BJ (cell line): ENCODE measurements at regions not wholly inside any gene's neighbourhood (a gene's known extent, or its start where the extent isn't known, plus 50 kb on each side); places are given as distances from the start of the nearest gene placed in this dataset.

Source experiments
- CTCF ChIA-PET: fragments of 350-600 bp; formaldehyde crosslinking; extraction: SDS; loops from one replicate; lab custom pipeline; 2021; ENCODE audit warnings: antibody characterized with exemption, inconsistent platforms; lab: Yijun Ruan, JAX
- POLR2A ChIA-PET: fragments of 300-600 bp; sonication (Branson Sonifier 250); formaldehyde crosslinking; extraction: SDS; loops from one replicate; lab custom pipeline; 2021; ENCODE audit warnings: antibody characterized with exemption; lab: Charles Lee
- DNase-seq: peaks from one replicate; pipeline ENCODE4 v3.0.0-alpha.2; 2011; ENCODE audit warnings: low read depth
- H3K27me3 ChIP-seq: 2 replicates; pipeline ENCODE4 v1.6.0; 2011; ENCODE audit warnings: low read length; ENCODE audit not compliant: control insufficient read depth, insufficient read depth
- H3K36me3 ChIP-seq: 2 replicates; pipeline ENCODE4 v1.5.1; 2011; ENCODE audit warnings: low read length; ENCODE audit not compliant: control insufficient read depth, insufficient read depth
- H3K4me3 ChIP-seq: 2 replicates; pipeline ENCODE4 v1.5.1; 2011; ENCODE audit warnings: low read depth, mild to moderate bottlenecking, control low read depth, low read length
- CTCF ChIP-seq: IDR thresholded peaks from 2 replicates; pipeline ENCODE4 v1.5.1; 2011; ENCODE audit warnings: low read depth, mild to moderate bottlenecking, control low read depth, inconsistent platforms, low read length, moderate library complexity; ENCODE audit not compliant: insufficient read depth

DNA sequence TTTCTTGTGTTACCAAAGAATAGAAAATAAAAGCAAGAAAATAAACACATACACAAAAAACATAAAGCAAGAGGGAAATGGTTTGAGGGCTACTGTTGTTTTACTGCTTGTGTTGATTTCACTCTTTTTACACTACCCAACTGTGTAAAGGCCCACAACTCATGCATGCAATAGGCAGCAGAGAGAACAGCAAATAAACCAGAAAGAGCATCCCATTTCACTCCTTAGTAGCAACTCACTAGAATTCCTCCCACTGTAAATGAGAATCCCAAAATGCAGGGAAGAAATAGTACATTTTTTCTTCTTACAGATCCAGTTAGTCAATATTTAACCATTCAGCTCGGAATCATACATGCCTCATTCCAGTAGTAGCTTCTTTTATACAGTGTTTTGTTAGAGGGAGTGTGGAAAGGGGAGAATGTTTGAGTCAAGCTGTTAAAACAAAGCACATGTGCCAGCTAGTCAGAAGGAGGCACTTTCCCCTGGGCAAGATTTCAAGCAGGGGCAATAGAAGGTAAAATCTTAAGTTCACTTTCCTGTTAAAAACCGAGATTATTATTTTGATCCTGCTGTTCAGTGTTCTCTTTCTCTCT, 147.2 kb upstream of the FAM98A start:
- no peak for TF ChIP-seq CTCF
- POLR2A ChIA-PET, result no interaction called here
- DNase-seq, result no peak
- H3K4me3 ChIP-seq, result no peak overlapping the region
- CTCF ChIA-PET, result no interaction called here
- H3K36me3 ChIP-seq, result no peaks in the 10 kb centered on the region
- no peaks in the 10 kb centered on the region for H3K27me3 ChIP-seq

DNA sequence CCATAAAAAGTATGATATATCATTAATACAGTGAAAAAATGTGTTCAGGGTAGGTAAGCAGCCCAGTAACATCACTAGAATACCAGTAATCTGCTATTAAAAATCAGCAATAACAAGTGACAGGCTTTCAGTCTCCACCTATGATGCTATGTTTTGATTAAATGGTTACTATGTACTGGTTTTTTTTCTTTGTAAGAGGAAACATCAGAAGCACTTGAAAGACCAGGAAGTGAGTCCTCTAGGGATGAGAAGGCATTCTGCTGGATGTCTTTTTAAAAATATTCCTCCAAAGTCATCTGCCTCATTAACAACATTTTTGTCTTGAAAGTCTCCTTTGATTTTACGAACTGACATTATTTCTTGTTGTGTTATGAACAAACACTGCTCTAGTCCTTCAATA, 136.0 kb upstream of the FAM98A start:
- ChIA-PET CTCF (no interaction called here), POLR2A (no interaction called here)
- H3K27me3 ChIP-seq, result no peaks in the 10 kb centered on the region

GRCh38 chr2:33730804-33731203, 131.7 kb upstream of the FAM98A start:
- Histone ChIP-seq H3K27me3 (no peaks in the 10 kb centered on the region), H3K36me3 (no peaks in the 10 kb centered on the region), H3K4me3 (no peak overlapping the region)
- CTCF ChIA-PET, result no interaction called here
- POLR2A ChIA-PET, result no interaction called here
- no peak for DNase-seq
- TF ChIP-seq CTCF, result no peak

More for the DNA sequence above, 136.0 kb upstream of the FAM98A start:
- H3K4me3 ChIP-seq, result no peak overlapping the region
- H3K36me3 ChIP-seq, result no peaks in the 10 kb centered on the region
- no peak for TF ChIP-seq CTCF
- no peak for DNase-seq

DNA sequence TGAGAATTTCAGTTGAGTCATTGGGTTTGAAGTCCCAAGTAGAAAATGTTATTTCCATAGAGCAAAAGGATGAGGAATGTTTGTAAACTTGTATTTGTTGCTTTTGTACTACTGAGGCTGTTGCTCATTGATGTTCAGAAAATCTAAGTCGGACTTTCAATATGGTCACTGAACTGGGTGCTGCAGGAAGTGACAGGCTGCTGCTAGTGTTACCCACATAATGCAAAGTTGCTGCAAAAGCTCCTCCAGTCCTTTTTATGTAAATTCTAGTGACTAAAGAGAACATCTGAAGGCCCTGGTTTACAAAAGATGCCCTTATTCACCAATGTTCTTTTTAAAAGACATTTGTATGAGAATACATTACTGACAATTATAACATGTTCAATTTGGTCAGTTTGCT, 131.1 kb upstream of the FAM98A start:
- H3K27me3 ChIP-seq, result no peaks in the 10 kb centered on the region
- ChIA-PET CTCF (no interaction called here), POLR2A (no interaction called here)
- no peaks in the 10 kb centered on the region for H3K36me3 ChIP-seq
- TF ChIP-seq CTCF, result no peak
- DNase-seq, result no peak
- no peak overlapping the region for H3K4me3 ChIP-seq

GRCh38 chr2:33729353-33729752, 130.3 kb upstream of the FAM98A start:
- no peaks in the 10 kb centered on the region for H3K36me3 ChIP-seq
- no peak for TF ChIP-seq CTCF
- ChIA-PET CTCF (no interaction called here), POLR2A (no interaction called here)
- no peak for DNase-seq
- no peaks in the 10 kb centered on the region for H3K27me3 ChIP-seq
- no peak overlapping the region for H3K4me3 ChIP-seq
